Right lobe of liver (tissue), 6 donors: ENCODE measurements at regions not wholly inside any gene's neighbourhood (a gene's known extent, or its start where the extent isn't known, plus 50 kb on each side); places are given as distances from the start of the nearest gene placed in this dataset.

ENCODE experiments used
- ATAC-seq, 4 donors: fragments of 200-7000 bp; cut with Tn5 transposase; one replicate each; pipeline ENCODE4 v1.9.1; 2020; ENCODE audit warnings: mild to moderate bottlenecking in 4 of 4, moderate library complexity in 4 of 4
- DNase-seq, 3 donors: peaks; one replicate each; pipeline ENCODE4 v3.0.0-alpha.2; 2020
- H3K27ac ChIP-seq, 3 donors: fragments of 200-600 bp; one replicate each; pipeline ENCODE4 v1.8.0; 2022
- H3K27me3 ChIP-seq, 2 donors: fragments of 200-600 bp; one replicate each; pipeline ENCODE4 v1.8.0; 2022
- H3K36me3 ChIP-seq, 4 donors: fragments of 200-600 bp; sonication (generic) in 1 of 4; one replicate each; pipeline versions ENCODE4 v1.5.1 to v1.8.0; 2017 to 2022; ENCODE audit warnings: control low read depth in 1 of 4
- H3K4me1 ChIP-seq, 4 donors: fragments of 200-600 bp; sonication (generic) in 1 of 4; one replicate each; pipeline versions ENCODE4 v1.5.1 to v1.8.0; 2017 to 2022; ENCODE audit warnings: control low read depth in 1 of 4
- H3K4me3 ChIP-seq, 3 donors: fragments of 200-600 bp; one replicate each; pipeline ENCODE4 v1.8.0; 2022
- H3K9me3 ChIP-seq, 4 donors: fragments of 200-600 bp; sonication (generic) in 1 of 4; one replicate each; pipeline versions ENCODE4 v1.5.1 to v1.8.0; 2017 to 2022; ENCODE audit warnings: control low read depth in 1 of 4
- POLR2A ChIP-seq: fragments of 450-650 bp; IDR thresholded peaks from one replicate; pipeline ENCODE4 v1.6.1; 2017; ENCODE audit warnings: antibody characterized with exemption, mild to moderate bottlenecking
- WGBS: methylation state at CpG from one replicate; pipeline ENCODE4 v1.1.6; 2018; ENCODE audit warnings: low coverage, low lambda C conversion rate; ENCODE audit not compliant: insufficient coverage; ENCODE audit errors: missing lambda C conversion rate; 5-methylcytosine and 5-hydroxymethylcytosine counted together
- intact Hi-C, 2 donors: fragments of 100-400 bp; cut with DNase I; formaldehyde crosslinking; loops; one replicate each; pipeline versions ENCODE4 v1.11.2 to v1.14.1; 2022
- TF ChIP-seq, protein P1 (sequence below), 4 donors: fragments of 200-600 bp in 3 of 4; fragments of 450-650 bp in 1 of 4; IDR thresholded peaks; one replicate each; pipeline versions ENCODE4 v1.5.1 to v1.8.0; 2016 to 2022; ENCODE audit warnings: antibody characterized with exemption in 4 of 4, mild to moderate bottlenecking in 2 of 4
- donor health status: DM: no; HTN: yes; CAD: no.
- donor health status: DM: no; HTN: no; CAD: no.
- donor health status: DM: no; HTN: no; CAD: no.
- donor health status: DM: no; HTN: yes; CAD: no.
- donor health status: DM: no; HTN: yes; CAD: no.

DNA sequence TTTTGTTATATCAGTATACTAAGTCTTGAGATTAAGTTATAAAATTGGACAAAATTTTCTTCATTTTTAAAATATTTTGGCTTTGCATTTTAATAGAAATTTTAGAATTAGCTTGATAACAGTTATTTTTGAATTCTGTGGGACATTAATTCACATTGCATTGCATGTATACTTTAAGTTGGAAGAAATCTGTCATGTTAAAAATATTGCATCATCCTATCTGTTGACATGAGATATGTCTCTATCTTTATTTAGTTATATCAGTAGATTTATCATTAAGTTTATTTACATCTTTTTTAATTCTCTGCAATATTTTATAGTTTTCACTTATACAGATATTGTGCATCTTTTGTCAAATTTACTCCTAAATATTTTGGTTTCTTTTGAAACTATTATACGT lies 904.6 kb upstream of the NR2F2 start:
- Histone ChIP-seq H3K4me3 (no peak overlapping the region), H3K27me3 (no peaks in the 10 kb centered on the region), H3K36me3 (no peaks in the 10 kb centered on the region), H3K27ac (no peak overlapping the region), H3K4me1 (no peaks in the 10 kb centered on the region), H3K9me3 (no peaks in the 10 kb centered on the region)
- TF ChIP-seq POLR2A: no peak
- TF ChIP-seq, protein P1, sequence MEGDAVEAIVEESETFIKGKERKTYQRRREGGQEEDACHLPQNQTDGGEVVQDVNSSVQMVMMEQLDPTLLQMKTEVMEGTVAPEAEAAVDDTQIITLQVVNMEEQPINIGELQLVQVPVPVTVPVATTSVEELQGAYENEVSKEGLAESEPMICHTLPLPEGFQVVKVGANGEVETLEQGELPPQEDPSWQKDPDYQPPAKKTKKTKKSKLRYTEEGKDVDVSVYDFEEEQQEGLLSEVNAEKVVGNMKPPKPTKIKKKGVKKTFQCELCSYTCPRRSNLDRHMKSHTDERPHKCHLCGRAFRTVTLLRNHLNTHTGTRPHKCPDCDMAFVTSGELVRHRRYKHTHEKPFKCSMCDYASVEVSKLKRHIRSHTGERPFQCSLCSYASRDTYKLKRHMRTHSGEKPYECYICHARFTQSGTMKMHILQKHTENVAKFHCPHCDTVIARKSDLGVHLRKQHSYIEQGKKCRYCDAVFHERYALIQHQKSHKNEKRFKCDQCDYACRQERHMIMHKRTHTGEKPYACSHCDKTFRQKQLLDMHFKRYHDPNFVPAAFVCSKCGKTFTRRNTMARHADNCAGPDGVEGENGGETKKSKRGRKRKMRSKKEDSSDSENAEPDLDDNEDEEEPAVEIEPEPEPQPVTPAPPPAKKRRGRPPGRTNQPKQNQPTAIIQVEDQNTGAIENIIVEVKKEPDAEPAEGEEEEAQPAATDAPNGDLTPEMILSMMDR (IDR thresholded peaks at IDR 0.05): no peak
- intact Hi-C loops: no loop called here
- ATAC-seq: no peak
- no peak for DNase-seq
- WGBS: 71% methylated on average over 1 of the region's 1 CpG

DNA sequence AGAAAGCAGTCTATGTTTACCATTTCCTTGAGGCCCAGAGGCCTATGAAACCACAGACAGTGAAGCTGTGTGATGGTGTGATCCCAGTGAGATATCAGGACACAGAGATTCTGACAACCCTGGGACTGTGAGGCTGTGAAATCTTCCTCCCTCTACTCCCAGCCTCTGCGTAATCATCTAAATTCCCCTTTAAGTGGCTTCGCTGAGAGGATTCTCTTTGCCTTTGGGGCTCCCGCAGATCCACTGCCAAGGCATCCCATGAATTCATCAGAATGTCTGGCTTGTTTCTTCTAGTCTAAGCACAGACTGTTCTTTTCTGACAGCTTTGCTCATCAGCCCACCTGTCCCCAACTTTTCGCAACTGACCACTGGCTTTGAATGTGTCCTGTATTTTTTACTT lies 901.2 kb upstream of the NR2F2 start:
- no peak for ATAC-seq
- intact Hi-C loops: no loop called here
- Histone ChIP-seq H3K27me3 (no peaks in the 10 kb centered on the region), H3K9me3 (no peaks in the 10 kb centered on the region), H3K36me3 (no peaks in the 10 kb centered on the region), H3K4me1 (no peaks in the 10 kb centered on the region), H3K4me3 (no peak overlapping the region), H3K27ac (no peak overlapping the region)
- TF ChIP-seq POLR2A: no peak
- TF ChIP-seq, protein P1 (IDR thresholded peaks at IDR 0.05): no peak
- WGBS: 73% methylated on average over 3 of the region's 4 CpGs
- no peak for DNase-seq

DNA sequence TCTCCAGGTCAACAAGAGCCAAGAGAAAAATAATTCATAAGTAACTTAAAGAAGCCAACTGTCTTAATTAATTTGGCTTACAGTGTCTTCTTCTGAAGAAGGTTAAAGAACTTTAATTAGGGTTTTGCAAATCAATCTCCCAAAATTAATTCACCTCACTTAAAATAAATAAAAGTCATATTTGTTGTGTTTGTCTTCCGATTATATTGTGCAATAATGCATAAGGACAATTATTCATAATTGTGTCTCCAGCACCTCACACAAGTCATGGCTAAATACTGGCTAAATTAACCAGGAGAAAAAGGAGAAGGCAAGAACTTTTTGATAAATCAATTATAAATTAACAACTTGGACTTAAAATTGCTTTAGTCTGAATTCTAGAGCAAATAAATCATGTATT lies 899.0 kb upstream of the NR2F2 start:
- DNase-seq: no peak

DNA sequence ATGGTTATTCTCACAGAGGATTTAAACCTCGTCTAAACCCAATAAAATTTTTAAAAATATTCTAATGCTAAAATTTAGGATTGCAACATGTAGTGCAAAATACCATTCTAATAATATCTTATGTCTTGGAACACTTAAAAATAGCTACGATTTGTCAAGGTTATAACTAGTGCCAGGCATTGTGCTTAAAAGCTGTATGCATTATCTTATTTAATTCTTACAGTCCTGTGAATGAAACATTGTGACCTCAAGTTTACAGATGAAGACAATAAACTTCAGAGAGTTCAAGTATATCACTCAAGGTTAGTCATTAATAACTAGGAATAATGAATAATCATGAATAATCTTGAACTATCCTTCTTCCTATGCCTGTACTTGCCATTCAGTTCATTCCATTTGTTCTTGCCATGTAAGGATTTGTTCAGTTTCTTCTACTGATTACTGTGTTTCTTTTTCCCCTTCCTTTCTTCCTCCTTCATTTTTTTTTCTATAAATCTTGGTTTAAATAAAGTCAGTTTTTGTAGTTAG lies 897.6 kb upstream of the NR2F2 start:
- ATAC-seq (no peak), DNase-seq (no peak)
- TF ChIP-seq POLR2A: no peak
- TF ChIP-seq, protein P1 (IDR thresholded peaks at IDR 0.05): no peak
- no peaks in the 10 kb centered on the region for H3K9me3 ChIP-seq
- intact Hi-C loops: no loop called here
- H3K27me3 ChIP-seq: no peaks in the 10 kb centered on the region
- H3K27ac ChIP-seq: no peak overlapping the region
- no peaks in the 10 kb centered on the region for H3K4me1 ChIP-seq
- H3K36me3 ChIP-seq: no peaks in the 10 kb centered on the region
- 46% methylated on average over 2 of the region's 2 CpGs for WGBS
- no peak overlapping the region for H3K4me3 ChIP-seq

More for the DNA sequence above, 899.0 kb upstream of the NR2F2 start:
- 63% methylated on average over 1 of the region's 1 CpG for WGBS
- H3K9me3 ChIP-seq: no peaks in the 10 kb centered on the region
- H3K4me3 ChIP-seq: no peak overlapping the region
- no peak for ATAC-seq
- H3K27me3 ChIP-seq: no peaks in the 10 kb centered on the region
- H3K27ac ChIP-seq: no peak overlapping the region
- no peaks in the 10 kb centered on the region for H3K36me3 ChIP-seq
- no peak for TF ChIP-seq POLR2A
- TF ChIP-seq, protein P1 (IDR thresholded peaks at IDR 0.05): no peak
- intact Hi-C loops: no loop called here
- no peaks in the 10 kb centered on the region for H3K4me1 ChIP-seq

DNA sequence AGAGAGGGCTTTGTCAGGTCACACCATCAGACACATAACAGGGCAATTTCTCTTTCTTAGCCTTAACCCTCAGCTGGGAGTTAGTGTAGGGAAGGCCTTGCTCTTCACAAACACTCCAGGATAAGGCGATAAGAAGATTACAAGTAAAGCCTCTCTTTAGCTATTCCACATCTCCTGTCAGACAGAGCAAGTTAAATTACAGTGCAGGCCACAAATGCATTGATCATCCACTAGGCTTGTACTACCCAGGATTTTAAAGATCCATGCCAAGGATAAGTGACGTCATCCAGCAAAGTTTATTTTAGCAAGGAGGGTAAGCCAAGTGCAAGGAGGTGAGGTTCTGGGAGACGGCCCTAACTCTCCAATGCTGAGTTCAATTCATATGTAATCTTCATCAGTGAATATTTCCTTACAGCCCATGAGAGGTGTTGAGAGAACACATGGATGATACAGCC lies 890.6 kb upstream of the NR2F2 start:
- 72% methylated on average over 2 of the region's 3 CpGs for WGBS
- no peaks in the 10 kb centered on the region for H3K27me3 ChIP-seq
- H3K36me3 ChIP-seq: no peaks in the 10 kb centered on the region
- H3K27ac ChIP-seq: no peak overlapping the region
- no peaks in the 10 kb centered on the region for H3K9me3 ChIP-seq
- intact Hi-C loops: no loop called here
- no peak overlapping the region for H3K4me3 ChIP-seq
- no peak for ATAC-seq
- no peak for TF ChIP-seq POLR2A
- TF ChIP-seq, protein P1 (IDR thresholded peaks at IDR 0.05): no peak
- no peak for DNase-seq
- H3K4me1 ChIP-seq: no peaks in the 10 kb centered on the region
